Adrenal gland (tissue), 9 donors: ENCODE measurements at regions not wholly inside any gene's neighbourhood (a gene's known extent, or its start where the extent isn't known, plus 50 kb on each side); places are given as distances from the start of the nearest gene placed in this dataset.

ENCODE experiments used
- DNase-seq, 7 donors: peaks; one replicate each; pipeline ENCODE4 v3.0.0-alpha.2; 2019 to 2020
- H3K27ac ChIP-seq, 5 donors: fragments of 200-600 bp; sonication (generic) in 4 of 5; 1 replicate in 3 of 5; 2 replicates in 2 of 5; pipeline versions ENCODE4 v1.5.1 to v1.8.0; 2016 to 2020; ENCODE audit warnings: mild to moderate bottlenecking in 1 of 5
- H3K27me3 ChIP-seq: fragments of 200-600 bp; 2 replicates; pipeline ENCODE4 v1.8.0; 2021
- H3K36me3 ChIP-seq, 2 donors: fragments of 200-600 bp; replicated peaks in 1 of 2; 1 replicate in 1 of 2; 2 replicates in 1 of 2; pipeline versions ENCODE4 v1.5.1 to v1.8.0; 2018 to 2022
- H3K4me1 ChIP-seq, 2 donors: fragments of 200-600 bp; replicated peaks in 1 of 2; 1 replicate in 1 of 2; 2 replicates in 1 of 2; pipeline versions ENCODE4 v1.5.1 to v1.8.0; 2018 to 2021
- H3K4me3 ChIP-seq, 4 donors: fragments of 200-600 bp; sonication (generic) in 3 of 4; one replicate each; pipeline ENCODE4 v1.5.1; 2016 to 2018
- H3K9me3 ChIP-seq, 3 donors: fragments of 200-600 bp; sonication (generic) in 1 of 3; replicated peaks in 1 of 3; 1 replicate in 2 of 3; 2 replicates in 1 of 3; pipeline versions ENCODE4 v1.5.1 to v1.8.0; 2016 to 2021
- POLR2A ChIP-seq, 2 donors: fragments of 450-650 bp; IDR thresholded peaks; one replicate each; pipeline ENCODE4 v1.6.1; 2017; ENCODE audit warnings: antibody characterized with exemption in 2 of 2, mild to moderate bottlenecking in 2 of 2, moderate library complexity in 1 of 2
- WGBS, 4 donors: extraction: QIAGEN DNeasy Blood & Tissue Kit in 2 of 4; methylation state at CpG; one replicate each; pipeline versions ENCODE4 v1.1.5 to v1.1.7; 2013 to 2017; 5-methylcytosine and 5-hydroxymethylcytosine counted together
- intact Hi-C, 2 donors: fragments of 100-400 bp; cut with DNase I; formaldehyde crosslinking; loops; one replicate each; pipeline versions ENCODE4 v1.14.1 to v1.15.0; 2022 to 2023
- TF ChIP-seq, protein P1 (sequence below), 6 experiments: fragments of 450-650 bp in 4 of 6; fragments of 200-600 bp in 2 of 6; sonication (generic) in 1 of 6; IDR thresholded peaks; 1 replicate in 5 of 6; 2 replicates in 1 of 6; pipeline versions ENCODE4 v1.5.1 to v1.8.0; 2016 to 2021; ENCODE audit warnings: antibody characterized with exemption in 6 of 6, mild to moderate bottlenecking in 2 of 6, moderate library complexity in 1 of 6
- donor health status: healthy with polysubstance abuse.
- donor health status: Bipolar disorder and iron deficiency.
- donor health status: DM: yes; HTN: yes; CAD: no.
- donor health status: DM: no; HTN: no; CAD: no.
- donor health status: DM: no; HTN: no; CAD: no.

- Histone ChIP-seq H3K36me3 (no peaks in the 10 kb centered on the region), H3K4me1 (no peaks in the 10 kb centered on the region), H3K27me3 (no peaks in the 10 kb centered on the region), H3K27ac (no peak overlapping the region), H3K4me3 (no peak overlapping the region), H3K9me3 (no peaks in the 10 kb centered on the region)
- no peak for DNase-seq
- no peak for TF ChIP-seq POLR2A (IDR thresholded peaks at IDR 0.05)
- TF ChIP-seq, protein P1, sequence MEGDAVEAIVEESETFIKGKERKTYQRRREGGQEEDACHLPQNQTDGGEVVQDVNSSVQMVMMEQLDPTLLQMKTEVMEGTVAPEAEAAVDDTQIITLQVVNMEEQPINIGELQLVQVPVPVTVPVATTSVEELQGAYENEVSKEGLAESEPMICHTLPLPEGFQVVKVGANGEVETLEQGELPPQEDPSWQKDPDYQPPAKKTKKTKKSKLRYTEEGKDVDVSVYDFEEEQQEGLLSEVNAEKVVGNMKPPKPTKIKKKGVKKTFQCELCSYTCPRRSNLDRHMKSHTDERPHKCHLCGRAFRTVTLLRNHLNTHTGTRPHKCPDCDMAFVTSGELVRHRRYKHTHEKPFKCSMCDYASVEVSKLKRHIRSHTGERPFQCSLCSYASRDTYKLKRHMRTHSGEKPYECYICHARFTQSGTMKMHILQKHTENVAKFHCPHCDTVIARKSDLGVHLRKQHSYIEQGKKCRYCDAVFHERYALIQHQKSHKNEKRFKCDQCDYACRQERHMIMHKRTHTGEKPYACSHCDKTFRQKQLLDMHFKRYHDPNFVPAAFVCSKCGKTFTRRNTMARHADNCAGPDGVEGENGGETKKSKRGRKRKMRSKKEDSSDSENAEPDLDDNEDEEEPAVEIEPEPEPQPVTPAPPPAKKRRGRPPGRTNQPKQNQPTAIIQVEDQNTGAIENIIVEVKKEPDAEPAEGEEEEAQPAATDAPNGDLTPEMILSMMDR (IDR thresholded peaks at IDR 0.05), result no peak
- 44 to 63% (median 50%) methylated on average over 14 of the region's 14 CpGs for whole genome bisulfite sequencing, 4 donors
- intact Hi-C loops, result no loop called here
These were observed 185.4 kb downstream of the SEC23IP start for GRCh38 chr10:120077707-120078492.

GRCh38 chr10:120085096-120085796, 192.7 kb downstream of the SEC23IP start:
- Histone ChIP-seq H3K27ac (no peak overlapping the region), H3K36me3 (no peaks in the 10 kb centered on the region), H3K4me3 (no peak overlapping the region), H3K27me3 (no peaks in the 10 kb centered on the region), H3K9me3 (no peaks in the 10 kb centered on the region), H3K4me1 (no peaks in the 10 kb centered on the region)
- TF ChIP-seq POLR2A (IDR thresholded peaks at IDR 0.05), result no peak
- TF ChIP-seq, protein P1 (IDR thresholded peaks at IDR 0.05), result no peak
- DNase-seq, result peak in 2 of 7 donors; percentile 9 to 22
- WGBS, 4 donors, result 30 to 45% (median 32%) methylated on average over 4 to 5 of the region's 5 CpGs
- intact Hi-C loops, result no loop called here

DNA sequence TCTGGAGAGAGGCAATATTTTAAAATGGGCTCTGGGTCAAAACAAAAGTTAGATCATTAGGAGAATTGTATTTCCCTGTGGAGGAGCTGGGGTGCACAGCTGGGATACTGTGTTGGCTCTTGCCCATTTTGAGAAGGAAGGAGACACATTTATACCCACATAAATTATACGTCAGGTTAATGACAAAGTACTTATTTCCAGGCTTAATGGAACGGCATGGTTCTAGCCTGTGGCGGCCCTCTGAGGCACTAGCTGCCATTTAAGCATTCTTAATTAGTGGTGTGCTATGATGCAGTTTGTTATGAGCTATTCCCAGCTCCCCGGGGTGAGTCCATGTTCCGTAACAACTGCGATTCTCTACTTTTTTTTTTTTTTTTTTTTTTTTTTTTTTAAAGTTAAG, 193.5 kb downstream of the SEC23IP start:
- intact Hi-C loops, result no loop called here
- no peaks in the 10 kb centered on the region for H3K9me3 ChIP-seq
- H3K27ac ChIP-seq, result no peak overlapping the region
- 65 to 85% (median 76%) methylated on average over 6 of the region's 6 CpGs for WGBS, 4 donors
- TF ChIP-seq, protein P1 (IDR thresholded peaks at IDR 0.05), result no peak
- no peak for TF ChIP-seq POLR2A (IDR thresholded peaks at IDR 0.05)
- no peak for DNase-seq
- no peak overlapping the region for H3K4me3 ChIP-seq
- no peaks in the 10 kb centered on the region for H3K4me1 ChIP-seq
- H3K27me3 ChIP-seq, result no peaks in the 10 kb centered on the region
- no peaks in the 10 kb centered on the region for H3K36me3 ChIP-seq

- H3K27ac ChIP-seq, result no peak overlapping the region
- H3K36me3 ChIP-seq, result no peaks in the 10 kb centered on the region
- intact Hi-C loops, result no loop called here
- DNase-seq, result no peak
- H3K27me3 ChIP-seq, result no peaks in the 10 kb centered on the region
- no peak overlapping the region for H3K4me3 ChIP-seq
- TF ChIP-seq, protein P1 (IDR thresholded peaks at IDR 0.05), result no peak
- no peak for TF ChIP-seq POLR2A (IDR thresholded peaks at IDR 0.05)
- H3K9me3 ChIP-seq, result no peaks in the 10 kb centered on the region
- 67 to 76% (median 71%) methylated on average over 3 of the region's 3 CpGs for WGBS, 4 donors
- H3K4me1 ChIP-seq, result no peaks in the 10 kb centered on the region
These were observed 194.6 kb downstream of the SEC23IP start for GRCh38 chr10:120087109-120087508.
